Sigmoid colon (tissue), 6 donors: ENCODE measurements at regions not wholly inside any gene's neighbourhood (a gene's known extent, or its start where the extent isn't known, plus 50 kb on each side); places are given as distances from the start of the nearest gene placed in this dataset.
"Not testable (repeated sequence)": the region's sequence is repeated elsewhere in the genome, so short reads cannot be mapped to it uniquely, and the experiment has no call there.

Source experiments
- DNase-seq: peaks from one replicate; pipeline ENCODE4 v3.0.0-alpha.2; 2019
- H3K27ac ChIP-seq, 4 donors: fragments of 200-600 bp; sonication (generic); one replicate each; pipeline ENCODE4 v1.5.1; 2016 to 2019; ENCODE audit warnings: mild to moderate bottlenecking in 1 of 4
- H3K27me3 ChIP-seq, 3 donors: fragments of 200-600 bp; sonication (generic); one replicate each; pipeline ENCODE4 v1.5.1; 2019; ENCODE audit warnings: mild to moderate bottlenecking in 1 of 3
- H3K36me3 ChIP-seq, 4 donors: fragments of 200-600 bp; sonication (generic); one replicate each; pipeline ENCODE4 v1.5.1; 2016 to 2019
- H3K4me1 ChIP-seq, 4 donors: fragments of 200-600 bp; sonication (generic); one replicate each; pipeline ENCODE4 v1.5.1; 2017 to 2019
- H3K4me3 ChIP-seq, 4 donors: fragments of 200-600 bp; sonication (generic); one replicate each; pipeline ENCODE4 v1.5.1; 2017 to 2019; ENCODE audit warnings: mild to moderate bottlenecking in 2 of 4, moderate library complexity in 1 of 4
- H3K9me3 ChIP-seq, 4 donors: fragments of 200-600 bp in 3 of 4; sonication (generic) in 3 of 4; one replicate each; pipeline versions ENCODE4 v1.5.1 to v1.6.1; 2013 to 2019
- CTCF ChIP-seq, 4 experiments: fragments of 450-650 bp in 3 of 4; fragments of 200-600 bp in 1 of 4; IDR thresholded peaks; one replicate each; pipeline ENCODE4 v1.5.1; 2016 to 2019; ENCODE audit warnings: antibody characterized with exemption in 4 of 4, mild to moderate bottlenecking in 3 of 4, moderate library complexity in 2 of 4
- EP300 ChIP-seq, 4 donors: sonication (generic); formaldehyde crosslinking; IDR thresholded peaks; one replicate each; pipeline ENCODE4 v1.6.1; 2017; ENCODE audit warnings: antibody characterized with exemption in 4 of 4
- POLR2A ChIP-seq, 2 donors: fragments of 450-650 bp; IDR thresholded peaks; one replicate each; pipeline ENCODE4 v1.6.1; 2016; ENCODE audit warnings: antibody characterized with exemption in 2 of 2, mild to moderate bottlenecking in 2 of 2, moderate library complexity in 2 of 2
- POLR2AphosphoS5 ChIP-seq, 4 donors: sonication (generic); formaldehyde crosslinking; IDR thresholded peaks; one replicate each; pipeline ENCODE4 v1.6.1; 2017; ENCODE audit warnings: antibody characterized with exemption in 4 of 4
- WGBS, 2 donors: extraction: QIAGEN DNeasy Blood & Tissue Kit; methylation state at CpG; one replicate each; pipeline ENCODE4 v1.1.7; 2013; 5-methylcytosine and 5-hydroxymethylcytosine counted together
- intact Hi-C: fragments of 100-400 bp; cut with DNase I; formaldehyde crosslinking; loops from one replicate; pipeline ENCODE4 v1.15.1; 2023
- donor health status: healthy with polysubstance abuse.
- donor health status: healthy.

- H3K9me3 ChIP-seq, result no peaks in the 10 kb centered on the region
- no peaks in the 10 kb centered on the region for H3K27me3 ChIP-seq
- WGBS, 2 donors, result 88 to 94% methylated on average over 9 of the region's 9 CpGs
- H3K4me1 ChIP-seq, result peaks cover 0 to 9% (median 2%) of the 10 kb centered on the region in 4 donors
- no peak for TF ChIP-seq CTCF (IDR thresholded peaks at IDR 0.05)
- no peak for TF ChIP-seq EP300 (IDR thresholded peaks at IDR 0.05)
- TF ChIP-seq POLR2AphosphoS5 (IDR thresholded peaks at IDR 0.05), result no peak
- no peak for DNase-seq
- no peaks in the 10 kb centered on the region for H3K36me3 ChIP-seq
- H3K4me3 ChIP-seq, result no peak overlapping the region
- intact Hi-C loops, result no loop called here
- no peak overlapping the region for H3K27ac ChIP-seq
These were observed 291.8 kb upstream of the RGPD4 start for GRCh38 chr2:107534926-107535325.

- WGBS, 2 donors, result 91 to 93% methylated on average over 28 of the region's 28 CpGs
- H3K9me3 ChIP-seq, H3K4me1 ChIP-seq, H3K36me3 ChIP-seq, DNase-seq, intact Hi-C loops, H3K4me3 ChIP-seq, H3K27me3 ChIP-seq, H3K27ac ChIP-seq: not testable (repeated sequence)
These were observed 290.6 kb upstream of the RGPD4 start for GRCh38 chr2:107535905-107536689.

DNA sequence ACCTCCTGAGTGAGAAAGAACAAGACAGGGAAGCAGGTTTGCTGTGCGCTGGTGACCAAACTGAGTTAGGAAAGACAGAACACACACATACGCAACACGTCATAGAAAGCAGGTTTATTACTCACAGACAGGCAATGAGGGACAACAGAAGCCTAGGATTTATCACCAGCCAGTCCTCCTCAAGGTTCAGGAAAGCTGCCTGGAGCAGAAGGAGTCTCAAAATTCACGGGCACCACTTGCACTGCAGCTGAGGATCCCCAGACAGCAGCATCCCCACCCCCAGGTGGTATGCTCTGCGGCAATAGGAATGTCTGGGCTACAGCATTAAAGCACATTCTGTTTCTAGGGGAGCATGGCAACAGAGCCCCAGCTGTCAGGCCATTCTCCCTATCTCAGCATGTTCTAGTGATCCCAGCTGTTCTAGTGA is 284.4 kb upstream of the RGPD4 start:
- Histone ChIP-seq H3K36me3 (no peaks in the 10 kb centered on the region), H3K27me3 (no peaks in the 10 kb centered on the region), H3K4me3 (no peak overlapping the region), H3K9me3 (no peaks in the 10 kb centered on the region), H3K4me1 (peaks cover 0 to 10% (median 7%) of the 10 kb centered on the region in 4 donors), H3K27ac (peak overlapping the region in 1 of 4 donors; percentile 38)
- DNase-seq, result peak; percentile 66
- WGBS, 2 donors, result 68 to 76% methylated on average over 5 of the region's 5 CpGs
- intact Hi-C loops, result no loop called here
- TF ChIP-seq POLR2AphosphoS5 (IDR thresholded peaks at IDR 0.05) (peak; percentile 36 to 90 (median 56)), CTCF (IDR thresholded peaks at IDR 0.05) (no peak), EP300 (IDR thresholded peaks at IDR 0.05) (peak in 2 of 4 donors; percentile 26 to 90)

- 72 to 77% methylated on average over 3 of the region's 3 CpGs for WGBS, 2 donors
- no peaks in the 10 kb centered on the region for H3K36me3 ChIP-seq
- no peak overlapping the region for H3K4me3 ChIP-seq
- H3K4me1 ChIP-seq, result peaks cover 0 to 10% (median 7%) of the 10 kb centered on the region in 4 donors
- H3K9me3 ChIP-seq, result no peaks in the 10 kb centered on the region
- no peak overlapping the region for H3K27ac ChIP-seq
- H3K27me3 ChIP-seq, result no peaks in the 10 kb centered on the region
- no peak for DNase-seq
- intact Hi-C loops, result no loop called here
- TF ChIP-seq EP300 (IDR thresholded peaks at IDR 0.05) (no peak), POLR2AphosphoS5 (IDR thresholded peaks at IDR 0.05) (no peak), CTCF (IDR thresholded peaks at IDR 0.05) (no peak), POLR2A (IDR thresholded peaks at IDR 0.05) (no peak)
These were observed 282.9 kb upstream of the RGPD4 start for GRCh38 chr2:107543793-107544192.

DNA sequence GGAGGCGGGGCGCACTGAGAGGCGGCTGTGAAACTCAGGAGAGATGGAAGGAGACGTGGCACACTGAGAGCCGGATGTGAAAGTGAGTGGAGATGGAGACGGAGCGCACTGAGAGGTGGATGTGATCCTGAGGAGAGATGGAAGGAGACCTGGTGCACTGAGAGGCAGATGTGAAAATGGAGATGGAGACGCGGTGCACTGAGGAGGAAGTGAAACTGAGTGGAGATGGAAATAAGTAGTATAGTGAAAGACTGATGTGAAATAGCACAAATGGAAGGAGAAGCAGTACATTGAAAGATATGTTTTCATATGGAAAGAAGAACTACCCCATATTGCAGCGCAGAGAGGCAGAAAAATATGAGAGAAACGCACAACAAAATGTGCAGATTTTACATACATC is 281.6 kb upstream of the RGPD4 start:
- WGBS, 2 donors, result 92 to 95% methylated on average over 11 of the region's 11 CpGs
- Histone ChIP-seq H3K4me1 (peaks cover 0 to 10% (median 7%) of the 10 kb centered on the region in 4 donors), H3K4me3 (no peak overlapping the region), H3K27ac (no peak overlapping the region), H3K27me3 (no peaks in the 10 kb centered on the region), H3K36me3 (no peaks in the 10 kb centered on the region), H3K9me3 (no peaks in the 10 kb centered on the region)
- intact Hi-C loops, result no loop called here
- TF ChIP-seq POLR2AphosphoS5 (IDR thresholded peaks at IDR 0.05) (no peak), POLR2A (IDR thresholded peaks at IDR 0.05) (no peak)
- no peak for DNase-seq

- DNase-seq, result no peak
- intact Hi-C loops, result no loop called here
- no peak overlapping the region for H3K27ac ChIP-seq
- no peaks in the 10 kb centered on the region for H3K9me3 ChIP-seq
- H3K27me3 ChIP-seq, result no peaks in the 10 kb centered on the region
- WGBS, 2 donors, result 62 to 64% methylated on average over 4 of the region's 4 CpGs
- no peaks in the 10 kb centered on the region for H3K36me3 ChIP-seq
- peaks cover 0 to 10% (median 7%) of the 10 kb centered on the region in 4 donors for H3K4me1 ChIP-seq
- no peak overlapping the region for H3K4me3 ChIP-seq
- no peak for TF ChIP-seq CTCF (IDR thresholded peaks at IDR 0.05)
- no peak for TF ChIP-seq POLR2AphosphoS5 (IDR thresholded peaks at IDR 0.05)
- TF ChIP-seq POLR2A (IDR thresholded peaks at IDR 0.05), result no peak
- TF ChIP-seq EP300 (IDR thresholded peaks at IDR 0.05), result no peak
These were observed 280.8 kb upstream of the RGPD4 start for GRCh38 chr2:107545851-107546250.
